HG03108 (cell line): ENCODE measurements at regions not wholly inside any gene's neighbourhood (a gene's known extent, or its start where the extent isn't known, plus 50 kb on each side); places are given as distances from the start of the nearest gene placed in this dataset.
"Not testable (repeated sequence)": the region's sequence is repeated elsewhere in the genome, so short reads cannot be mapped to it uniquely, and the experiment has no call there.

Experiments
- ATAC-seq: cut with Tn5 transposase; IDR thresholded peaks from one replicate; pipeline ENCODE4 v1.9.1; 2021; ENCODE audit warnings: moderate library complexity; ENCODE audit not compliant: unreplicated experiment

DNA sequence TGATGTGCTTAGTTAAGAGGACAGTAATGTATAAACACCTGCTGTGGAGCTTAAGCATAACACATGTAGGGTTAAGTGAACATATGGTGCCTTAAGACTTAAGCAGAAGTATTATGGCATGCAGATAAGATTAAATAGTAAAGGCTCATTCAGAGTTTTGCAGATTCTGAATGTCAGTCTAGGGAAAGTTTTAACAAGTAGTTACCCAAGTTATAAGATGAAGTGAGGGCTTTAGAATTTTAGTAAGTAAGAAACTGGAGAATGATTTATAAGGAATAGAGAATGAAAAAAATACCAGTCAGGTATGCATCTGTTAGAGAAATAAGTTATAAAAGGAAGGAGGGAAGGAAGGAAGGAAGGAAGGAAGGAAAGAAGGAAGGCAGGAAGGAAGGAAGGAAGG lies 902.1 kb downstream of the TRAM1L1 start:
- ATAC-seq: no peak

DNA sequence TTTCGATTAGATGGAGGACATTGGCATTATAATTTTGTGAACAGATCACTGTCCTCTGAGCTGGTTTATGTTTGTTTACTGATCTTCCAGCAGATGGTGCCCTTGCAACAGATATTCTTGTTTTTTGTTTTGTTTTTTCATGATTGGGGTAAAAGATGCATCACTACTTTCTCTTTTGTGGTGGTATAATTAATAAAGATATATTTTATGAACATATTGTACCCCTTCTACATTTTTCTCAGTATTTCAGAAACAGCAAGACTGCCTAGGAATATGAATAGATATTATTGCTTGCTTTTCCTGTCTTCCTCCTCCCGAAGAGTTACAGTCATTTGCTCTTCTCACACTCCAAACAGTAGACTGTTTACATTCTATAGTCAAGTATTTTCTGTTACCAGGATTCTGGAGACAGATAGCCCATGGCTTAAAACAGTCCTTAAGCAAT lies 905.2 kb downstream of the TRAM1L1 start:
- ATAC-seq: no peak

DNA sequence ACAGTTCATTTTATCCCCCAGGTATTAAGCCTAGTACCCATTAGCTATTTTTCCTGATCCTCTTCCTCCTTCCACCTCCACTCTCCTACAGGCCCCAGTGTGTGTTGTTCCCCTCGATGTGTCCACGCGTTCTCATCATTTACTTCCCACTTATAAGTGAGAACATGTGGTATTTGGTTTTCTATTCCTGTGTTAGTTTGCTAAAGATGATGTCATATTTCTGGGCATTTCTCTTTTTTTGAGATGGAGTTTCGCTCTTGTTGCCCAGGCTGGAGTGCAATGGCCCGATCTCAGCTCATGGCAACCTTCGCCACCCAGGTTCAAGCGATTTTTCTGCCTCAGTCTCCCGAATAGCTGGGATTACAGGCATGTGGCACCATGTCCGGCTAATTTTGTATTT lies 934.0 kb downstream of the TRAM1L1 start:
- ATAC-seq: not testable (repeated sequence)

DNA sequence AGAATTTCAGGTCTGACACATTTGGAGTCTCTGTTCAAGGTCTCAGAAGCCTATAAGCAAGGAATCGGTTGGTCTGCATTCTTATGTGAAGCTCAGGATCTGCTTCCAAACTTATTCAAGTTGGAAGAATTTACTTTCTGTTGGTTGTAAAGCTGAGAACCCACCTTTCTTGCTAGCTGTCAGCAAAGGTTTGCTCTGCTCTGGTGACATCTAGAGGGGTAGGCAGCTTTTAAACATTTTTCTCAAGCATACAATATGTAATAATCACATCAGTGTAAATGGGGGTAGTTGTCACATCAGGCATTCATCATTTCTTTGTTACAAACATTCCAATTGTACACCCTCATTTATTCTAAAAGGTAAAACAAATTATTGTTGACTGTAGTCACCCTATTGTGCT lies 935.2 kb downstream of the TRAM1L1 start:
- no peak for ATAC-seq

DNA sequence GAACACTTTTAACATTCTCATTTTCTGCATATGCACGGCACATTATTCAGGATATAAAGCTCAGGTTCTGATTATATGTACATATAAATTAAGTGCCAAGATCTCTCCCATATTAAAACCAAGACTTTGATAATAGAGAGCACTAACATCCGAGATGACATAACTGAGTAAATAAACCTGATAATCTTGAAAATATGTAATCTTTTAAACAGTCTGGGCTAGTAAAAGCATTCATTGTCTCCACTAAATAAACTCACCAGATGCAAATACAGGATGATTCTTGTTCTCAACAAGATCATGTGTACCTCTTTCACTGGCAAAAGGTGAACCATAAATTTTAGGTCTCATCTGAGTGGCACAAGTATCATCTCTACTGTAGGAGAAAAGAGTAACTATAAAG lies 942.2 kb downstream of the TRAM1L1 start:
- no peak for ATAC-seq

DNA sequence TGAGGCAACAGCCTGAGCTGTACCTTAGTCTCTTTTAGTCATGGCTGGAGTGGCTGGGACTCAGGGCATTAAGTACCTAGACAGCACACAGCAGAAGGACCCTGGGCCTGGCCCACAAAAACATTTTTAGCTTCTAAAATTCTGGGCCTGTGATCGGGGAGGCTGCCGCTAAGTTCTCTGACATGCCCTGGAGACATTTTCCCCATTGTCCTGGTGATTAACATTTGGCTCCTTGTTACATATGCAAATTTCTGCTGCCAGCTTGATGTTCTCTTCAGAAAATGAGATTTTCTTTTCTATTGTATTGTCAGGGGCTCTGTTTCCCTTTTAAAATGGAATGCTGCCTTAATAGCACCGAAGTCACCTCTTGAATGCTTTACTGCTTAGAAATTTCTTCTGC lies 952.4 kb downstream of the TRAM1L1 start:
- ATAC-seq: no peak

DNA sequence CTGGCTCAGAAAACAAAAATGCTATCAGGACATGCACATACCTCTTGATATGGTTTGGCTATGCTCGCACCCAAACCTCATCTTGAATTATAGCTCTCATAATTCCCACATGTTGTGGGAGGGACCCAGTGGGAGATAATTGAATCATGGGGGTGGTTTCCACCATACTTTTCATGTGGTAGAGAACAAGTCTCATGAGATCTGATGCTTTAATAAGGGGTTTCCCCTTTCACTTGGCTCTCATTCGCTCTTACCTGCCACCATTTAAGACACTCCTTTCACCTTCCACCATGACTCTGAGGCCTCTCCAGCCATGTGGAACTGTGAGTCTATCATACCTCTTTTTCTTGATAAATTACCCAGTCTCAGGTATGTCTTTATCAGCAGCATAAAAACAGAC lies 958.6 kb downstream of the TRAM1L1 start:
- no peak for ATAC-seq

DNA sequence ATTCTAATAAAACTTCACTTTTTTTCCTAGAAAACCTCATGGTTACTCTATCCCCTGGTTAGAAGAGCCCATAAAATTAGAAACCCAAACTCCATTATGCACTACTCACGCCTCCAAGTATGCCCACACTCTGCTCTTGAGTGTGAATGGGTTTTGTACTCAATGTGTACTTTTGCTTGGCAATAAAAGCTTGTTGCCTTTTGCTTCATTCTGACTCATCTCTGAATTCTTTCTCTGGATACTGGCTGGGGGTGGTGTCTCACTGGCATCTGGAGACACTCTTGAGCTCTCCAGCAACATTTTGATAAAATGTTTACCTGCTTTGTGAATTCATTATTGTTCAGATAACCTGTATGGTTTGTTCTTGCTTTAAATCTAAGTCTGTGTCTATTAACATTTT lies 963.3 kb downstream of the TRAM1L1 start:
- ATAC-seq: no peak

DNA sequence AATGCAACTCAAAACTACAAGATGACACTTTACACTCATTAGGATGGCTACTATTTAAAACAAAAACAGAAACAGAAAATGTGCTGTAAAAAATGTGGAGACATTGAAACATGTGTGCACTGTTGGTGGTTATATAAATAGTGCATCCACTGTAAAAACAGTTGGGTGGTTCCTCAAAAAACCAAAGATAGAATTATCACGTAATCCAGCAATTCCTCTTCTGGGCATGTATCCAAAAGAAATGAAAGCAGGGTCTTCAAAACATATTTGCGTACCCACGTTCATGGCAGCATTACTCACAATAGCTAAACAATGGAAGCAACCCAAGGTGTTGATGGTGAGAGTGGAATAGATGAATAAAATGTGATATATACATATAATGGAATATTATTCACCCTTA lies 967.2 kb downstream of the TRAM1L1 start:
- no peak for ATAC-seq

DNA sequence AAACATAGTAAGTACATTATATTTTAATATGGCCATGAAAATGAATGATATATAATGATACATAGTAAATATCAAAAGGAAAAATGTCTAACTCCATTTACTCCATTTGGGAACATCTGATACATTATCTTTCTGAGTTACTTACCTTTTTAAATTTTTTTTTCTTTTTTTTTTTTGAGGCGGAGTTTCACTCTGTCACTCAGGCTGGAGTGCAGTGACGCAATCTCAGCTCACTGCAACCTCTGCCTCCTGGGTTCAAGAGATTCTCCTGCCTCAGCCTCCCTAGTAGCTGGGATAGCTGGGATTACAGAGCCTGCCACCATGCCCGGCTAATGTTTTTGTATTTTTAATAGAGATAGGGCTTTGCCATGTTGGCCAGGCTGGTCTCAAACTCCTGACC lies 972.5 kb downstream of the TRAM1L1 start:
- ATAC-seq: not testable (repeated sequence)

DNA sequence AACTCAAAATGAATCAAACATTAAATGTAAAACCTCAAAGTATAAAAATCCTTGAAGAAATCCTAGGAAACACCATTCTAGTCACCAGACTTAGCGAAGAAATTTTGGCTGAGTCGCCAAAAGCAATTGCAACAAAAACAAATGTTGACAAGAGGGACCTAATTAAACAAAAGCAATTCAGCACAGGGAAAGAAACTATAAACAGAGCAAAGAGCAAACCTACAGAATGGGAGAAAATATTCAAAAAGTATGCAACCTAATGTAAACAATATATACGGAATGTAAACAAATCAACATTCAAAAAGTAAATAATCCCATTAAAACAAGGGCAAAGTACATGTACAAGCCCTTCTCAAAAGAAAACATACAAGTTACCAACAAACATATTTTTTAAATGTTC lies 974.7 kb downstream of the TRAM1L1 start:
- no peak for ATAC-seq

DNA sequence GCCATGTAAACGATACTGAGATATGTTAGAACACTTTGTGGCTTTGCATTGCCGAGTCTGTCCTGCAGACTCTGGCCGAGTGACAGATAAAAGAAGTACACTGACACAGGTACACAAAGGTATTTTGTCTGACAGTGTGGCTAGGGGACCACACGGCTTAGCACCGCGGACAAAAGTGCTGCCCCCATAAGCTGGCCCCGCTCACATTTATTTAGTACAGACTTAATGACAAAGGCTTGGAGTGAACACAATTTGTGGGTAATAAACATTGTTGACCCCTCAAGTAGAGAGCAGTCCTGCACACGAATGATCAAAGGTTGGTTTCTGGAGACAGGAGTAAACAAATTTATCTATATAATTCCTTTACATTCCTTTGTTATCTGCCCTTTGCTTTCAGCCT lies 976.8 kb downstream of the TRAM1L1 start:
- no peak for ATAC-seq

DNA sequence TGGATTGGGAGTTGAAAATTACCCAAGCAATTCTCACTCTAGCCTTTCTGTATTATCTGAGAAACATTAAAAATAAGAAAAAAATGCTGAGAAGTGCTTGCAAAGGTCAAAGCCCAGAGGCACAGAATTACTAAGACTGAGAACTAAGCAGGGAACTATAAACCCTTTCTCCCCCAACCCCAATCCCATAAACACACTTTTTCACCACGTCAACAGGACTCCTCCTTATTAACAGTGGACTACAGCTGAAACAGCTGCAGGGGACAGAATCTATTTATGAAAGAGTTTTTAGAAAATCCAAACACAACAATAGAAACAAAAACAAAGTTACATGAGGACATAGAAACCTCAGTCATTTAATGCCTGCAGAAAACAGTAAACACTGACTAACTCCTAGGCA lies 984.1 kb downstream of the TRAM1L1 start:
- ATAC-seq: no peak

DNA sequence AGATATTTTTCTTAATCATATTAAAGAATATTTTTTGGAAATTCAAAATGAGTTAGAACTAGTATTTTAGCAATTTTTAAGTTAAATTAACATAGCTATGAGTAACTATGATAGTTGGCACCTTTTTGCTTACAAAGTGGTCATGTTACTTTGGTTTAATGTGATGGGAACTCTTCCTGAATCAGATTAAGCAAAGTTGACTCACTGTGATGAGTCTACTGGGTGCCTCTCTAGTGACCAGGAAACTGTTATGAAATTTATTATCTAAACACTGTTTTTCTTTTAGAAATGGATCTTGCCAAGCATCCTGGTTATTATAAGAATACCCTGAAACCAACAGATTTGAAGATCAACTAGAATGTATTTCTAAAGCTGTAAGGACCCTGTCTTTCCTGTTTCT lies 985.8 kb downstream of the TRAM1L1 start:
- ATAC-seq: no peak

DNA sequence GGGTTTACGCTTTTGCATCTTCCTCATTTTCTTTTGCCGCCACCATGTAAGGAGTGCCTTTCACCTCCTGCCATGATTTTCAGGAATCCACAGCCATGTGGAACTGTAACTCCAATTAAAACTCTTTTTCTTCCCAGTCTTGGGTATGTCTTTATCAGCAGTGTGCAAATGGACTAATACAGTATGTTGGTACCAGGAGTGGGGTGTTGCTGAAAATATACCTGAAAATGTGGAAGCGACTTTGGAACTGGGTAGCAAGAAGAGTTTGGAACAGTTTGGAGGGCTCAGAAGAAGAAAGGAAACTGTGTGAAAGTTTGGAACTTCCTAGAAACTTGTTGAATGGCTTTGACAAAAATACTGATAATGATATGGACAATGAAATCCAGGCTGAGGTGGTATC lies 983.9 kb upstream of the NDST4 start:
- not testable (repeated sequence) for ATAC-seq

DNA sequence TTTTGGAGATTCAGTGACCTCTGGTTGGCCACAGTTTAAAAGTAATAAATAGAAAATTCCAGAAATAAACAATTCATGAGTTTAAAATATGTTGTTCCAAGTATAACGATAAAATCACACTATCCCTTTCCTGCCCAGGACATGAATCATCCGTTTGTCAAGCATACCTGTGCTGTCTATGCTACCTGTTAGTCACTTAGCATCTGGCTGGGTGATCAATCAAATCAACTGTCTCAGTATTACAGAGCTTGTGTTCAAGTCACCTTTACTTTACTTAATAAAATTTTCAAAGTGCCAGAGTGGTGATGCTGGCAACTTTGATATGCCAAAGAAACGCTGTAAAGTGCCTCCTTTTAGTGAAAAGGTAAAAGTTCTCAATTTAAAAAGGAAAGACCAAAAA lies 979.5 kb upstream of the NDST4 start:
- no peak for ATAC-seq

DNA sequence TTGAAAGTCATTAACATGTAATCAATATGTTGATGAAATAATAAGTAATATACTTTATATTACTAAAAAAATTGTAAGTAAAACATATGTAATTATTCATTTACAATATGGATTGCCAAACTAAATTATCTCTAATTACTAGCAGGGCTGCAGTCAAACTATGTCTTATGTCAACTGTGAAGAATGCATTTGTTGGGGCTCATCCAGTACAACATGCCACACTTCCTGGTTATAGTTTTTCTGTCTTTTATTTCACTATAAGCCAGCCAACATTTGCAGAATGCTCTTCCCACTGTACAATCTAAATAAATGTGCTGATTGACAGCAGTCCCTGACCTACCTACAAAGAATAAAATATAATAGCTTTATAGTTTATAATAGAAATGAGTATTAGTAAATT lies 975.4 kb upstream of the NDST4 start:
- no peak for ATAC-seq

DNA sequence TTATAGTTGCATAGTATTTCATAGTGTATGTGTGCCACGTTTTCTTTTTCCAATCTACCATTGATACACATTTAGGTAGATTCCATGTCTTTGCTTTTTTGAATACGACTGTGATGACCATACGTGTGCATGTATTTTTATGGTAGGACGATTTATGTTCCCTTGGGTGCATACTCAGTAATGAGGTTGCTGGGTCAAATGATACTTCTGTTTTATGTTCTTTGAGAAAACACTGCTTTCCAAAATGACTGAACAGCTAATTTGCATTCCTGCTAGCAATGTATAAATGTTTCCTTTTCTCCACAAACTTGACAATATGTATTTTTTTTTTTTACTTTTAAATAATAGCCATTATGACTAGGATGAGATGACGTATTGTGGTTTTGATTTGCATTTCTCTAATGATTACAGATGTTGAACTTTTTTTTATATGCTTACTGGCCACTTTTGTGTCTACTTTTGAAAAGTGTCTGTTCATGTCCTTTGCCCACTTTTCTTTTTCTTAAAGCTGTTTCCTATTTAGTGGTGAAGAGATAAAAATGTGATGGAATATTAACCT lies 969.5 kb upstream of the NDST4 start:
- ATAC-seq: no peak

DNA sequence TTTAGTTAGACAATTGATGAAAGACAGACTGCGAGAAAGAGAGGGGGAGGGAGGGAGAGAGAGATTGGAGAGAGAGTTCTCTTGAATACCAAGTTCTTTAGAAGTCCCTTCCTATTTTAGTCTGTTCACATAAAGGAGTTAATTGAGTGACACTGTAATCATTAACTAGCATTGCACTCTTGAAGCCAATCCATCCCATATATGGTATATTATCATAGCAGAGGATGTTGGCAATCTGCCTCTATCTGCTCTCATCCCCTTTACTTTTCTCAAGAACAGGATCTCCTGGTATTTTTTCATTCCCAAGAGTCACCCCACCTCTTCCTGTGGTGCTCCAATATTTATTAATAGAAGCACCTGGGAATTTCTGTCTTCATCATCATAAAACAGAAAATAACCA lies 959.6 kb upstream of the NDST4 start:
- ATAC-seq: no peak

DNA sequence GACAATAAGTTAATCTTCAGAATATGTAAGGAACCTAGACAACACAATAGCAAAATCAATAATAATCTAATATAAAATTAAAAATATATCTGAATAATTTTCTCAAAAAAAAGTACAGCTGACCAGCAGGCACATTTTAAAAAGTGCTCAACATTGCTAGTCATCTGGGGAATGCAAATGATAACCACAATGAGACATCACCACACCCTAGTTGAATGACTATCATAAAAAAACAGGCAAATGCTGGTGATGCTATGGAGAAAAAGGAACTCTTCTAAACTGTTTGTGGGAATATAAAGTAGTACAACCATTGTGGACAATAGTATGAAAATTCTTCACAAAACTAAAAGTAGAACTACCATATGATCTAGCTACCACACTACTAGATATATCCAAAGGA lies 956.9 kb upstream of the NDST4 start:
- ATAC-seq: no peak

DNA sequence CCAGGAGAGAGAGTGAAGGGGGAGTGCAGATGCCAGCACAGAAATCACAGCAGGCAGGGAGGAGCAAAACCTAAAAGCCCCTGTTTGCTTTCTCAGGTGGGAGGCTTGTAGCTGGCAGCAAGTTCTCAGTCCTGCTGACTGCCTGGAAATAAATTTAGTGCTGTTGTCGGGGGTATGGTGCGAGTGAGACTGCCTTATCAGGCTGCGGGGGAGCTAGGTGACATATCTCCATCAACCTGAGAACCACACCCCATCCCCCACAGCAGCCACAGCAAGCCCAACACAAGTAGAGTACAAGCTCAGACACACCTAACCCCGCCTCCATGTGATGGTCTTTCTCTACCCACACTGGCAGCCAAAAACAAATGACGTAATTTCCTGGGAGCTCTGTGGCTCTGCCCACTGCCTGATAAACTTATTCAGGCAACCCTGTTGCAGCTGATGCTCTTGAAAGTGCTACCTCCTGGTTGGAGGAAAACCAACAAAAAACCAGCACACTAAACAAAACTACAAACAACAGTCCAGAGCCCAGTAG lies 953.4 kb upstream of the NDST4 start:
- no peak for ATAC-seq

DNA sequence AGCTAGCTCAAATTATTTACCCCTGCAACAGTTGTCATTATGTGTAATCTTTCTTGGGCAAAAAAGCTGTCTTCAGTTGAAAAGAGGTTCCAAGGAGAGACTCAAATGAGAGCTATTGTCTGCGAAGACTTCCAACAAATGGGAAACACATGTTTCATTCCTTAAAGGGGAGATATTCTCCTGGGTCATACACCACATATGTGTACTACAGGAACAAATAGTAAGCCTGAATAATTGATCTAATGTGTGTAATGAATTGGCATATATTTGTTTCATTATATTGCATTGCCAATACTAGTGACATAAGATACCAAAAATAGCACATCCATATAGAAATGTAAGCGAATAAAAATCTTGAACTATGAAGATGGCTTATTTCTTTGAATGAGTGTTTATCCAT lies 950.9 kb upstream of the NDST4 start:
- no peak for ATAC-seq

DNA sequence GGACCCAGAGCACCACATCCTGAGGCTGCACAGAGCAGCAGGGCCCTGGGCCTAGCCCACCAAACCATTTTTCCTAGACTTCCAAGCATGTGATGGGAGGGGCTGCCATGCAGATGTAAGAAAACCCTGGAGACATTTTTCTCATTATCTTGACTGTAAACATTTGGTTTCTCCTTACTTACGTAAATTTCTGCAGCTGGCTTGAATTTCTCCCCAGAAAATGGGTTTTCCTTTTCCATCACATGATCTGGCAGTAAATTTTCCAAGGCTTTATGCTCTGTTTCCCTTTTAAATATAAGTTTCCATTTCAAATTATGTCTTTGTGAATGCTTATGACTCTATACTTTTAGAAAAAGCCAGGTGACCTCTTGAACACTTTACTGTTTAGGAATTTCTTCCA lies 945.9 kb upstream of the NDST4 start:
- no peak for ATAC-seq
